ENCODE measurements at regions not wholly inside any gene's neighbourhood (a gene's known extent, or its start where the extent isn't known, plus 50 kb on each side); places are given as distances from the start of the nearest gene placed in this dataset.

GRCh38 chr2:224147174-224147573 is 108.1 kb upstream of the SERPINE2 start:
- no peak for TF ChIP-seq CTCF (IDR thresholded peaks at IDR 0.05)
- H3K4me1 ChIP-seq, result no peaks in the 10 kb centered on the region
- H3K4me3 ChIP-seq (ENCODE audit: low read depth, low read length), result no peak overlapping the region
- no peaks in the 10 kb centered on the region for H3K9me3 ChIP-seq (ENCODE audit: control insufficient read depth, low read length)
- no peaks in the 10 kb centered on the region for H3K27me3 ChIP-seq (ENCODE audit: control insufficient read depth, insufficient read depth, low read length)
- no peak overlapping the region for H3K4me2 ChIP-seq (ENCODE audit: low read length)
- H2AFZ ChIP-seq, result no peak overlapping the region
- no peaks in the 10 kb centered on the region for H3K36me3 ChIP-seq (ENCODE audit: control insufficient read depth, insufficient read depth, low read length)
- H3K9ac ChIP-seq, result no peak overlapping the region
- no peak overlapping the region for H3K27ac ChIP-seq
- H3K79me2 ChIP-seq, result no peaks in the 10 kb centered on the region

GRCh38 chr2:224146356-224147160 is 107.5 kb upstream of the SERPINE2 start:
- H3K4me2 ChIP-seq (ENCODE audit: low read length), result no peak overlapping the region

GRCh38 chr2:224145751-224146355 is 106.8 kb upstream of the SERPINE2 start:
- Histone ChIP-seq H3K79me2 (no peaks in the 10 kb centered on the region), H3K9ac (no peak overlapping the region), H2AFZ (no peak overlapping the region), H3K4me1 (no peaks in the 10 kb centered on the region), H3K4me3 (ENCODE audit: low read depth, low read length) (no peak overlapping the region), H3K27me3 (ENCODE audit: control insufficient read depth, insufficient read depth, low read length) (no peaks in the 10 kb centered on the region), H3K4me2 (ENCODE audit: low read length) (no peak overlapping the region), H3K27ac (no peak overlapping the region), H3K36me3 (ENCODE audit: control insufficient read depth, insufficient read depth, low read length) (no peaks in the 10 kb centered on the region), H3K9me3 (ENCODE audit: control insufficient read depth, low read length) (no peaks in the 10 kb centered on the region)
- TF ChIP-seq CTCF (IDR thresholded peaks at IDR 0.05), result no peak

More at GRCh38 chr2:224146356-224147160, 107.5 kb upstream of the SERPINE2 start:
- Histone ChIP-seq H2AFZ (no peak overlapping the region), H3K4me3 (ENCODE audit: low read depth, low read length) (no peak overlapping the region), H3K79me2 (no peaks in the 10 kb centered on the region), H3K9ac (no peak overlapping the region), H3K27ac (no peak overlapping the region), H3K36me3 (ENCODE audit: control insufficient read depth, insufficient read depth, low read length) (no peaks in the 10 kb centered on the region), H3K4me1 (no peaks in the 10 kb centered on the region), H3K27me3 (ENCODE audit: control insufficient read depth, insufficient read depth, low read length) (no peaks in the 10 kb centered on the region), H3K9me3 (ENCODE audit: control insufficient read depth, low read length) (no peaks in the 10 kb centered on the region)
- no peak for TF ChIP-seq CTCF (IDR thresholded peaks at IDR 0.05)

GRCh38 chr2:224143526-224143925 is 104.4 kb upstream of the SERPINE2 start:
- Histone ChIP-seq H3K79me2 (no peaks in the 10 kb centered on the region), H3K9ac (no peak overlapping the region), H2AFZ (no peak overlapping the region), H3K27ac (no peak overlapping the region), H3K36me3 (ENCODE audit: control insufficient read depth, insufficient read depth, low read length) (no peaks in the 10 kb centered on the region), H3K27me3 (ENCODE audit: control insufficient read depth, insufficient read depth, low read length) (no peaks in the 10 kb centered on the region), H3K4me2 (ENCODE audit: low read length) (no peak overlapping the region), H3K4me3 (ENCODE audit: low read depth, low read length) (no peak overlapping the region), H3K4me1 (no peaks in the 10 kb centered on the region), H3K9me3 (ENCODE audit: control insufficient read depth, low read length) (no peaks in the 10 kb centered on the region)
- TF ChIP-seq CTCF (IDR thresholded peaks at IDR 0.05), result no peak

Data from parathyroid adenoma (tissue), 2 donors.